ENCODE measurements at regions not wholly inside any gene's neighbourhood (a gene's known extent, or its start where the extent isn't known, plus 50 kb on each side); places are given as distances from the start of the nearest gene placed in this dataset.

DNA sequence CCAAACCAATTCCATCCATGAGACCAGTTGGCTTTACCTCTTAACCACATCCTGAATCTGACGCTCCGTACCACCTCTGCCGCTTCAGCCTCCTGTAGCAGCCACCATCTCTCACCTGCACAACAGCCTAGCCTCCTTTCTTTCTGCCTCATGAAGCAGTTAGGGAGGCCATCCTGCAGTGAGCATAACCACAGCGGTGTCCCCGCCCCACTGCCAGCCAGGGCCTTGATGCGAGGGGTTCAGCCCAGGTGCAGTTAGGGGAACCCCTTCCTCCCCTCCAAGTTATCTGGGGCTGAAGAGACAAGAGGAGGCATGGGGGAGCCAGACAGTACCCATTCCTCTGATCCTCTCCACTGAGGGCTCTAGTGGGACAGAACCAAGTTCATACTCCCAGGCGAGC lies 167.0 kb downstream of the C5orf15 start:
- TF ChIP-seq, protein P1, sequence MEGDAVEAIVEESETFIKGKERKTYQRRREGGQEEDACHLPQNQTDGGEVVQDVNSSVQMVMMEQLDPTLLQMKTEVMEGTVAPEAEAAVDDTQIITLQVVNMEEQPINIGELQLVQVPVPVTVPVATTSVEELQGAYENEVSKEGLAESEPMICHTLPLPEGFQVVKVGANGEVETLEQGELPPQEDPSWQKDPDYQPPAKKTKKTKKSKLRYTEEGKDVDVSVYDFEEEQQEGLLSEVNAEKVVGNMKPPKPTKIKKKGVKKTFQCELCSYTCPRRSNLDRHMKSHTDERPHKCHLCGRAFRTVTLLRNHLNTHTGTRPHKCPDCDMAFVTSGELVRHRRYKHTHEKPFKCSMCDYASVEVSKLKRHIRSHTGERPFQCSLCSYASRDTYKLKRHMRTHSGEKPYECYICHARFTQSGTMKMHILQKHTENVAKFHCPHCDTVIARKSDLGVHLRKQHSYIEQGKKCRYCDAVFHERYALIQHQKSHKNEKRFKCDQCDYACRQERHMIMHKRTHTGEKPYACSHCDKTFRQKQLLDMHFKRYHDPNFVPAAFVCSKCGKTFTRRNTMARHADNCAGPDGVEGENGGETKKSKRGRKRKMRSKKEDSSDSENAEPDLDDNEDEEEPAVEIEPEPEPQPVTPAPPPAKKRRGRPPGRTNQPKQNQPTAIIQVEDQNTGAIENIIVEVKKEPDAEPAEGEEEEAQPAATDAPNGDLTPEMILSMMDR (IDR thresholded peaks at IDR 0.05) = no peak
- TF ChIP-seq POLR2AphosphoS5 (IDR thresholded peaks at IDR 0.05) (no peak), POLR2A (IDR thresholded peaks at IDR 0.05; ENCODE audit: low read depth) (no peak)
